ENCODE measurements at regions not wholly inside any gene's neighbourhood (a gene's known extent, or its start where the extent isn't known, plus 50 kb on each side); places are given as distances from the start of the nearest gene placed in this dataset.
"Not testable (repeated sequence)": the region's sequence is repeated elsewhere in the genome, so short reads cannot be mapped to it uniquely, and the experiment has no call there.

- DNase-seq, result no peak
These were observed 167.1 kb downstream of the OXSM start for GRCh38 chr3:25957026-25957425.

- no peak for DNase-seq
These were observed 170.9 kb downstream of the OXSM start for GRCh38 chr3:25960776-25961175.

- no peak for DNase-seq
These were observed 172.4 kb downstream of the OXSM start for GRCh38 chr3:25962255-25962654.

- no peak for DNase-seq
These were observed 174.3 kb downstream of the OXSM start for GRCh38 chr3:25964141-25964540.

GRCh38 chr3:25967385-25967784 lies 177.5 kb downstream of the OXSM start:
- DNase-seq, result no peak

GRCh38 chr3:25971736-25972135 lies 181.8 kb downstream of the OXSM start:
- DNase-seq, result no peak

GRCh38 chr3:25973122-25973521 lies 183.2 kb downstream of the OXSM start:
- DNase-seq, result peak; percentile 10

- no peak for DNase-seq
These were observed 192.9 kb downstream of the OXSM start for GRCh38 chr3:25982756-25983155.

GRCh38 chr3:25985621-25986020 lies 195.7 kb downstream of the OXSM start:
- DNase-seq, result no peak

GRCh38 chr3:25992606-25993005 lies 202.7 kb downstream of the OXSM start:
- DNase-seq, result no peak

GRCh38 chr3:26004172-26004571 lies 214.3 kb downstream of the OXSM start:
- no peak for DNase-seq

- no peak for DNase-seq
These were observed 221.4 kb downstream of the OXSM start for GRCh38 chr3:26011276-26011675.

GRCh38 chr3:26012241-26012745 lies 222.4 kb downstream of the OXSM start:
- DNase-seq, result no peak

- DNase-seq, result no peak
These were observed 225.9 kb downstream of the OXSM start for GRCh38 chr3:26015752-26016151.

- no peak for DNase-seq
These were observed 229.0 kb downstream of the OXSM start for GRCh38 chr3:26018889-26019288.

GRCh38 chr3:26024206-26024605 lies 234.3 kb downstream of the OXSM start:
- DNase-seq, result not testable (repeated sequence)

- no peak for DNase-seq
These were observed 239.4 kb downstream of the OXSM start for GRCh38 chr3:26029321-26029720.

GRCh38 chr3:26042126-26042525 lies 252.2 kb downstream of the OXSM start:
- not testable (repeated sequence) for DNase-seq

- DNase-seq, result no peak
These were observed 260.1 kb downstream of the OXSM start for GRCh38 chr3:26049951-26050350.

- no peak for DNase-seq
These were observed 260.9 kb downstream of the OXSM start for GRCh38 chr3:26050776-26051175.

GRCh38 chr3:26058901-26059321 lies 269.0 kb downstream of the OXSM start:
- no peak for DNase-seq

GRCh38 chr3:26061947-26062346 lies 272.1 kb downstream of the OXSM start:
- DNase-seq, result no peak

- DNase-seq, result no peak
These were observed 274.4 kb downstream of the OXSM start for GRCh38 chr3:26064297-26064696.

GRCh38 chr3:26068890-26069289 lies 279.0 kb downstream of the OXSM start:
- DNase-seq, result no peak

- no peak for DNase-seq
These were observed 281.0 kb downstream of the OXSM start for GRCh38 chr3:26070854-26071253.

GRCh38 chr3:26074080-26074479 lies 284.2 kb downstream of the OXSM start:
- DNase-seq, result no peak
